ENCODE measurements at regions not wholly inside any gene's neighbourhood (a gene's known extent, or its start where the extent isn't known, plus 50 kb on each side); places are given as distances from the start of the nearest gene placed in this dataset.

DNA sequence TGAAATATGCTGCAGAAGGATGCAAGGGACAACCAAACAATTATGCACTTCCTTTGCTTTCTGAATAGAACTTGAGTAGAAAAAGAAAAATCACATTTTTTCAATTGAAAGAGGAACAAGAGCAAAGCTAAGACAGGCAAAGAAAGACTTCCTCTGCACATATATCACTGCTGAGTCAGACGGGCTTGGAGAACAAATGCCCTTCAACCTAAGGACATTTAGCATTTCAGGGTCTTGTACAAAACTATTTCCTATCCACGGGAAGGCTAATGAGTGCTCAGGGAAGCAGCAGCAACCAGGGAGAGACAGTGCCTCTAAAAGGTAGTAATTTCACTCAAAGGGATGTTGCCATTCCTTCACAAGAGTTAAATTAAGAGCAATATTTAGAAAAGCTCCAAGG is 570.0 kb upstream of the GCFC2 start:
- no peak for TF ChIP-seq ZNF274 (IDR thresholded peaks at IDR 0.05; ENCODE audit: low read depth, low read length)
- TF ChIP-seq YY1 (IDR thresholded peaks at IDR 0.05; ENCODE audit: insufficient read depth, insufficient read length) = no peak
- no peak for TF ChIP-seq SUZ12 (IDR thresholded peaks at IDR 0.05; ENCODE audit: extremely low read depth, insufficient read depth, insufficient read length)
- no peak overlapping the region for H3K4me3 ChIP-seq (ENCODE audit: insufficient read length, low read depth)
- no peak for DNase-seq (ENCODE audit: low read depth, low spot score)
- H3K9me3 ChIP-seq (ENCODE audit: insufficient read depth, low read length) = no peaks in the 10 kb centered on the region
- no peaks in the 10 kb centered on the region for H3K4me1 ChIP-seq (ENCODE audit: insufficient read depth, insufficient read length)
- no peaks in the 10 kb centered on the region for H3K27me3 ChIP-seq (ENCODE audit: insufficient read depth, insufficient read length)
- no peak overlapping the region for H3K9ac ChIP-seq (ENCODE audit: insufficient read length, low read depth)
- no peaks in the 10 kb centered on the region for H3K36me3 ChIP-seq (ENCODE audit: insufficient read depth, insufficient read length, low read length)

GRCh38 chr2:76279142-76279541 is 568.4 kb upstream of the GCFC2 start:
- TF ChIP-seq SUZ12 (IDR thresholded peaks at IDR 0.05; ENCODE audit: extremely low read depth, insufficient read depth, insufficient read length) (no peak), ZNF274 (IDR thresholded peaks at IDR 0.05; ENCODE audit: low read depth, low read length) (no peak), YY1 (IDR thresholded peaks at IDR 0.05; ENCODE audit: insufficient read depth, insufficient read length) (no peak)
- no peaks in the 10 kb centered on the region for H3K36me3 ChIP-seq (ENCODE audit: insufficient read depth, insufficient read length, low read length)
- no peak overlapping the region for H3K9ac ChIP-seq (ENCODE audit: insufficient read length, low read depth)
- no peaks in the 10 kb centered on the region for H3K4me1 ChIP-seq (ENCODE audit: insufficient read depth, insufficient read length)
- DNase-seq (ENCODE audit: low read depth, low spot score) = no peak
- H3K4me3 ChIP-seq (ENCODE audit: insufficient read length, low read depth) = no peak overlapping the region
- no peaks in the 10 kb centered on the region for H3K9me3 ChIP-seq (ENCODE audit: insufficient read depth, low read length)
- no peaks in the 10 kb centered on the region for H3K27me3 ChIP-seq (ENCODE audit: insufficient read depth, insufficient read length)

GRCh38 chr2:76275788-76276187 is 565.1 kb upstream of the GCFC2 start:
- H3K36me3 ChIP-seq (ENCODE audit: insufficient read depth, insufficient read length, low read length) = no peaks in the 10 kb centered on the region
- H3K4me1 ChIP-seq (ENCODE audit: insufficient read depth, insufficient read length) = no peaks in the 10 kb centered on the region
- no peak overlapping the region for H3K9ac ChIP-seq (ENCODE audit: insufficient read length, low read depth)
- no peaks in the 10 kb centered on the region for H3K27me3 ChIP-seq (ENCODE audit: insufficient read depth, insufficient read length)
- TF ChIP-seq ZNF274 (IDR thresholded peaks at IDR 0.05; ENCODE audit: low read depth, low read length) (no peak), YY1 (IDR thresholded peaks at IDR 0.05; ENCODE audit: insufficient read depth, insufficient read length) (no peak), SUZ12 (IDR thresholded peaks at IDR 0.05; ENCODE audit: extremely low read depth, insufficient read depth, insufficient read length) (no peak)
- no peaks in the 10 kb centered on the region for H3K9me3 ChIP-seq (ENCODE audit: insufficient read depth, low read length)
- DNase-seq (ENCODE audit: low read depth, low spot score) = no peak
- H3K4me3 ChIP-seq (ENCODE audit: insufficient read length, low read depth) = no peak overlapping the region

- Histone ChIP-seq H3K27me3 (ENCODE audit: insufficient read depth, insufficient read length) (no peaks in the 10 kb centered on the region), H3K9ac (ENCODE audit: insufficient read length, low read depth) (no peak overlapping the region), H3K4me1 (ENCODE audit: insufficient read depth, insufficient read length) (no peaks in the 10 kb centered on the region), H3K36me3 (ENCODE audit: insufficient read depth, insufficient read length, low read length) (no peaks in the 10 kb centered on the region), H3K4me3 (ENCODE audit: insufficient read length, low read depth) (no peak overlapping the region), H3K9me3 (ENCODE audit: insufficient read depth, low read length) (no peaks in the 10 kb centered on the region)
- no peak for DNase-seq (ENCODE audit: low read depth, low spot score)
- TF ChIP-seq YY1 (IDR thresholded peaks at IDR 0.05; ENCODE audit: insufficient read depth, insufficient read length) (no peak), ZNF274 (IDR thresholded peaks at IDR 0.05; ENCODE audit: low read depth, low read length) (no peak), SUZ12 (IDR thresholded peaks at IDR 0.05; ENCODE audit: extremely low read depth, insufficient read depth, insufficient read length) (no peak)
These were observed 564.0 kb upstream of the GCFC2 start for GRCh38 chr2:76274676-76275075.

DNA sequence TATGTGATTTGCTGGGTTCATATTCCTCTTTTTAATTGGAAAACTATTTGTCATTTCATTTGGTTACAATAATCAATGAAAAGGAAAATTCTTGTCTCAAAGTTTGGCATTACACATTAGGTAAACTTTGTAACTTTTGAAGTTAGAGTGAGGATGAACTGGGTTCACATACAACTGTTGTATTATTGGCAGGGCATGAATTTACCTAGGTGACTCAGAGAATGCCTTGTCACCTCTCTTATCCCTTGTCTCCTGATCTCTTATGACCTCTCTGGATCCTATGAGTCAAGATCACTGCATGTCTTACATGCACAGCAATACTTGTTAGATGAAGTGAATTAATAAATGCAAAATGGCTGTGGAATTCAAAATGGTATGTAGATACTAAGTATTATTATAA is 563.4 kb upstream of the GCFC2 start:
- TF ChIP-seq ZNF274 (IDR thresholded peaks at IDR 0.05; ENCODE audit: low read depth, low read length) (no peak), YY1 (IDR thresholded peaks at IDR 0.05; ENCODE audit: insufficient read depth, insufficient read length) (no peak), SUZ12 (IDR thresholded peaks at IDR 0.05; ENCODE audit: extremely low read depth, insufficient read depth, insufficient read length) (no peak)

GRCh38 chr2:76270096-76270710 is 559.5 kb upstream of the GCFC2 start:
- no peaks in the 10 kb centered on the region for H3K27me3 ChIP-seq (ENCODE audit: insufficient read depth, insufficient read length)
- no peak for DNase-seq (ENCODE audit: low read depth, low spot score)
- H3K4me3 ChIP-seq (ENCODE audit: insufficient read length, low read depth) = no peak overlapping the region
- H3K4me1 ChIP-seq (ENCODE audit: insufficient read depth, insufficient read length) = no peaks in the 10 kb centered on the region
- no peaks in the 10 kb centered on the region for H3K9me3 ChIP-seq (ENCODE audit: insufficient read depth, low read length)
- no peaks in the 10 kb centered on the region for H3K36me3 ChIP-seq (ENCODE audit: insufficient read depth, insufficient read length, low read length)
- no peak overlapping the region for H3K9ac ChIP-seq (ENCODE audit: insufficient read length, low read depth)
- TF ChIP-seq YY1 (IDR thresholded peaks at IDR 0.05; ENCODE audit: insufficient read depth, insufficient read length) (no peak), SUZ12 (IDR thresholded peaks at IDR 0.05; ENCODE audit: extremely low read depth, insufficient read depth, insufficient read length) (no peak), ZNF274 (IDR thresholded peaks at IDR 0.05; ENCODE audit: low read depth, low read length) (no peak)

More for the DNA sequence above, 563.4 kb upstream of the GCFC2 start:
- no peaks in the 10 kb centered on the region for H3K4me1 ChIP-seq (ENCODE audit: insufficient read depth, insufficient read length)
- no peaks in the 10 kb centered on the region for H3K27me3 ChIP-seq (ENCODE audit: insufficient read depth, insufficient read length)
- H3K36me3 ChIP-seq (ENCODE audit: insufficient read depth, insufficient read length, low read length) = no peaks in the 10 kb centered on the region
- H3K4me3 ChIP-seq (ENCODE audit: insufficient read length, low read depth) = no peak overlapping the region
- no peak for DNase-seq (ENCODE audit: low read depth, low spot score)
- no peak overlapping the region for H3K9ac ChIP-seq (ENCODE audit: insufficient read length, low read depth)
- H3K9me3 ChIP-seq (ENCODE audit: insufficient read depth, low read length) = no peaks in the 10 kb centered on the region

DNA sequence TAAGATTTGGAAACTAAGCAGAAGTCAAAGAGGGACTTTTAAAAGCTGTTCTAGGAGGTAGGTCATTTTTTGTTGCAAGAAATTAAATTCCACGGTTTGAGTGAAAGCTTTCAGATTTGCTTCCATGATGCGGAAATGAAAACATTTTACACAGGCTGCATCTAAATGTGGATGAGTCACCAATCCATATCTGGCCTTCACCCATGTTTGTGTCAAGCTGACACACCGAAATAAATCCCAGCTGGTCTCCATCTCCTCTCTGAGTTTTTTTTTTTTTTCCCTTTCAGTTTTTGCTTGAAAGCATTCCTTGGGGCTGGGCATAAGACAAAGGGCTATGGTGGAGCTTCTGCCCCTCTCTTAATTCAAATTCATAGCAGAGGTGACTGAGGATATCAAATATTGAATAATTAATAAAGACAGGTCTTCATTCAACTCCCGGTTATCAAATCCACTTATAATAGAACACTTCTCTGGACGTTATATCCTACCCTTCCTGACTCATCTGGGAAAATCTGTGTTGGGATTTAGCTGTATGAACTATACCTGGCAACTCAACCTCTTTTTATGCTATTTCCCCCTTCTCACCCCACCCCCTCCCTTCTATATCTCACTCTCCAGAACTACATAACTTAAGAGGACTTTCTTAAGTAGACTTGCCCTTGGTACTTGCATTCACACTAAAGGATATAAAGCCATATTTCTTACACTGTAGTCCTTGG is 558.3 kb upstream of the GCFC2 start:
- H3K36me3 ChIP-seq (ENCODE audit: insufficient read depth, insufficient read length, low read length) = no peaks in the 10 kb centered on the region
- H3K9ac ChIP-seq (ENCODE audit: insufficient read length, low read depth) = no peak overlapping the region
- DNase-seq (ENCODE audit: low read depth, low spot score) = no peak
- TF ChIP-seq YY1 (IDR thresholded peaks at IDR 0.05; ENCODE audit: insufficient read depth, insufficient read length) = no peak
- TF ChIP-seq ZNF274 (IDR thresholded peaks at IDR 0.05; ENCODE audit: low read depth, low read length) = no peak
- no peak for TF ChIP-seq SUZ12 (IDR thresholded peaks at IDR 0.05; ENCODE audit: extremely low read depth, insufficient read depth, insufficient read length)
- no peaks in the 10 kb centered on the region for H3K9me3 ChIP-seq (ENCODE audit: insufficient read depth, low read length)
- no peaks in the 10 kb centered on the region for H3K4me1 ChIP-seq (ENCODE audit: insufficient read depth, insufficient read length)
- no peaks in the 10 kb centered on the region for H3K27me3 ChIP-seq (ENCODE audit: insufficient read depth, insufficient read length)
- H3K4me3 ChIP-seq (ENCODE audit: insufficient read length, low read depth) = no peak overlapping the region

Data from NT2/D1 (cell line).